ENCODE measurements at regions not wholly inside any gene's neighbourhood (a gene's known extent, or its start where the extent isn't known, plus 50 kb on each side); places are given as distances from the start of the nearest gene placed in this dataset.
"Not testable (repeated sequence)": the region's sequence is repeated elsewhere in the genome, so short reads cannot be mapped to it uniquely, and the experiment has no call there.

- H3K4ac ChIP-seq (ENCODE audit: low read depth, low read length); H3K9ac ChIP-seq (ENCODE audit: low read depth, low read length); H3K27ac ChIP-seq (ENCODE audit: insufficient read depth, low read length); in situ Hi-C loops (cut with MboI; ENCODE audit: low sequenced_read_pairs); H3K9me3 ChIP-seq (ENCODE audit: control insufficient read depth, insufficient read depth, low read length); H2BK20ac ChIP-seq (ENCODE audit: low read depth, low read length); H4K5ac ChIP-seq (ENCODE audit: low read depth, low read length); H2AK5ac ChIP-seq (ENCODE audit: low read depth, low read length); H2BK15ac ChIP-seq (ENCODE audit: low read depth, low read length); H3K56ac ChIP-seq (ENCODE audit: extremely low read depth, insufficient read depth, low read length); H3K18ac ChIP-seq (ENCODE audit: low read depth, low read length); H3K4me2 ChIP-seq (ENCODE audit: low read depth, low read length); POLR2A ChIA-PET (ENCODE audit: unreplicated experiment); H4K8ac ChIP-seq (ENCODE audit: low read depth in 2 of 2, low read length in 2 of 2); H3K4me3 ChIP-seq (ENCODE audit: insufficient read depth, low read depth, low read length); H3K14ac ChIP-seq (replicated peaks; ENCODE audit: low read depth, low read length); H3K9me1 ChIP-seq (ENCODE audit: insufficient read depth, low read length); dilution Hi-C loops (cut with HindIII; ENCODE audit: low sequenced_read_pairs, unreplicated experiment); H4K20me1 ChIP-seq (ENCODE audit: insufficient read depth, low read length); H2AK9ac ChIP-seq (replicated peaks; ENCODE audit: low read depth, low read length, poor library complexity); H3K27me3 ChIP-seq (ENCODE audit: control insufficient read depth, insufficient read depth, low read length); H2AFZ ChIP-seq (replicated peaks; ENCODE audit: low read length, poor library complexity); DNase-seq; CTCF ChIA-PET; H2BK5ac ChIP-seq (ENCODE audit: low read depth, low read length, poor library complexity, severe bottlenecking); H3K79me1 ChIP-seq (ENCODE audit: low read depth in 1 of 2, low read length in 2 of 2); H3K4me1 ChIP-seq (ENCODE audit: control insufficient read depth, insufficient read depth, low read length); BruUV-seq (replicated peaks); H2BK120ac ChIP-seq (ENCODE audit: low read depth, low read length); H3K23ac ChIP-seq (ENCODE audit: low read depth, low read length); ATAC-seq (ENCODE audit: low read depth); H4K91ac ChIP-seq (ENCODE audit: insufficient read depth, low read depth, low read length); intact Hi-C loops (cut with micrococcal nuclease); H3K36me3 ChIP-seq (ENCODE audit: control insufficient read depth, insufficient read depth, low read length): not testable (repeated sequence)
- no CpG with 5 or more reads among the region's 4 CpGs for WGBS, 2 experiments (ENCODE audit: extremely low coverage in 2 of 2, insufficient read length in 1 of 2)
- peak; percentile 50; the same call in 1 of the 2 replicates for TF ChIP-seq CEBPB (IDR thresholded peaks at IDR 0.05; ENCODE audit: low read depth, low read length)
These were observed 75.6 kb upstream of the NPIPB12 start for GRCh38 chr16:29581764-29582163.

- BruUV-seq (replicated peaks); DNase-seq; H3K14ac ChIP-seq (replicated peaks; ENCODE audit: low read depth, low read length); H3K9ac ChIP-seq (ENCODE audit: low read depth, low read length); H3K4me2 ChIP-seq (ENCODE audit: low read depth, low read length); H3K18ac ChIP-seq (ENCODE audit: low read depth, low read length); H3K9me3 ChIP-seq (ENCODE audit: control insufficient read depth, insufficient read depth, low read length); H3K27me3 ChIP-seq (ENCODE audit: control insufficient read depth, insufficient read depth, low read length); H2AFZ ChIP-seq (replicated peaks; ENCODE audit: low read length, poor library complexity); in situ Hi-C loops (cut with MboI; ENCODE audit: low sequenced_read_pairs); intact Hi-C loops (cut with micrococcal nuclease); H3K4me3 ChIP-seq (ENCODE audit: insufficient read depth, low read depth, low read length); H4K5ac ChIP-seq (ENCODE audit: low read depth, low read length); H2BK15ac ChIP-seq (ENCODE audit: low read depth, low read length); H3K4me1 ChIP-seq (ENCODE audit: control insufficient read depth, insufficient read depth, low read length); dilution Hi-C loops (cut with HindIII; ENCODE audit: low sequenced_read_pairs, unreplicated experiment); H2AK5ac ChIP-seq (ENCODE audit: low read depth, low read length); H2AK9ac ChIP-seq (replicated peaks; ENCODE audit: low read depth, low read length, poor library complexity); H3K4ac ChIP-seq (ENCODE audit: low read depth, low read length); H3K9me1 ChIP-seq (ENCODE audit: insufficient read depth, low read length); H3K79me1 ChIP-seq (ENCODE audit: low read depth in 1 of 2, low read length in 2 of 2); H4K8ac ChIP-seq (ENCODE audit: low read depth in 2 of 2, low read length in 2 of 2); H2BK20ac ChIP-seq (ENCODE audit: low read depth, low read length); H2BK5ac ChIP-seq (ENCODE audit: low read depth, low read length, poor library complexity, severe bottlenecking); H3K27ac ChIP-seq (ENCODE audit: insufficient read depth, low read length); POLR2A ChIA-PET (ENCODE audit: unreplicated experiment); CTCF ChIA-PET; H2BK120ac ChIP-seq (ENCODE audit: low read depth, low read length); ATAC-seq (ENCODE audit: low read depth); H3K56ac ChIP-seq (ENCODE audit: extremely low read depth, insufficient read depth, low read length); H4K91ac ChIP-seq (ENCODE audit: insufficient read depth, low read depth, low read length); H3K23ac ChIP-seq (ENCODE audit: low read depth, low read length); H3K36me3 ChIP-seq (ENCODE audit: control insufficient read depth, insufficient read depth, low read length): not testable (repeated sequence)
- no CpG with 5 or more reads among the region's 6 CpGs for WGBS, 2 experiments (ENCODE audit: extremely low coverage in 2 of 2, insufficient read length in 1 of 2)
- H4K20me1 ChIP-seq (ENCODE audit: insufficient read depth, low read length), result peaks cover 17% of the 10 kb centered on the region
These were observed 71.1 kb upstream of the SPN start for GRCh38 chr16:29591919-29592318.
